GM23338 (cell line): ENCODE measurements at regions not wholly inside any gene's neighbourhood (a gene's known extent, or its start where the extent isn't known, plus 50 kb on each side); places are given as distances from the start of the nearest gene placed in this dataset.
A peak's percentile ranks its signal among the peaks of the same experiment; 100 is the strongest.

Experiments used
- ATAC-seq: fragments of 200-7000 bp; cut with Tn5 transposase; 3 replicates; pipeline ENCODE4 v1.9.1; 2020
- DNase-seq: peaks from one replicate; pipeline ENCODE4 v3.0.0-alpha.2; 2015; ENCODE audit warnings: low spot score
- H2AFZ ChIP-seq: fragments of 200-600 bp; sonication (generic); 2 replicates; pipeline ENCODE4 v1.8.0; 2016; ENCODE audit warnings: antibody characterized with exemption, mild to moderate bottlenecking, moderate library complexity
- H3F3A ChIP-seq: fragments of 200-600 bp; sonication (generic); replicated peaks from 2 replicates; pipeline ENCODE4 v1.8.0; 2017; ENCODE audit warnings: antibody characterized with exemption, mixed run types, low read depth
- H3K27ac ChIP-seq: fragments of 200-600 bp; sonication (generic); 2 replicates; pipeline ENCODE4 v1.6.1; 2016; ENCODE audit warnings: low read depth
- H3K27me3 ChIP-seq: fragments of 200-600 bp; sonication (generic); 2 replicates; pipeline ENCODE4 v1.8.0; 2016; ENCODE audit warnings: mild to moderate bottlenecking, mixed run types, moderate library complexity; ENCODE audit not compliant: insufficient read depth
- H3K36me3 ChIP-seq: fragments of 200-600 bp; sonication (generic); 2 replicates; pipeline ENCODE4 v1.8.0; 2016; ENCODE audit warnings: mild to moderate bottlenecking; ENCODE audit not compliant: insufficient read depth
- H3K4me1 ChIP-seq: fragments of 200-600 bp; sonication (generic); 2 replicates; pipeline ENCODE4 v1.8.0; 2016; ENCODE audit warnings: mild to moderate bottlenecking, moderate library complexity; ENCODE audit not compliant: insufficient read depth
- H3K4me2 ChIP-seq: fragments of 200-600 bp; sonication (generic); 2 replicates; pipeline ENCODE4 v1.7.1; 2017; ENCODE audit warnings: mixed run types
- H3K4me3 ChIP-seq: fragments of 200-600 bp; sonication (generic); 2 replicates; pipeline ENCODE4 v1.6.1; 2016; ENCODE audit warnings: mixed run types
- H3K79me2 ChIP-seq: fragments of 200-600 bp; sonication (generic); replicated peaks from 2 replicates; pipeline ENCODE4 v1.8.0; 2017; ENCODE audit warnings: mild to moderate bottlenecking; ENCODE audit not compliant: insufficient read depth
- H3K9me2 ChIP-seq: fragments of 200-600 bp; sonication (generic); 2 replicates; pipeline ENCODE4 v1.8.0; 2017; ENCODE audit not compliant: insufficient read depth
- H4K20me1 ChIP-seq: fragments of 200-600 bp; sonication (generic); replicated peaks from 2 replicates; pipeline ENCODE4 v1.8.0; 2017; ENCODE audit warnings: mild to moderate bottlenecking; ENCODE audit not compliant: insufficient read depth
- H3K27ac Mint-ChIP-seq: 2 replicates; pipeline ENCODE4 v1.8.0; 2020; ENCODE audit warnings: inconsistent platforms, mild to moderate bottlenecking, moderate library complexity, mixed read lengths
- H3K27me3 Mint-ChIP-seq: 3 replicates; pipeline ENCODE4 v1.8.0; 2022; ENCODE audit warnings: low read depth, mild to moderate bottlenecking, moderate library complexity, mixed read lengths, inconsistent platforms; ENCODE audit not compliant: insufficient read depth, poor library complexity
- H3K36me3 Mint-ChIP-seq: 3 replicates; pipeline ENCODE4 v1.8.0; 2021; ENCODE audit warnings: low read depth, mild to moderate bottlenecking, inconsistent platforms, moderate library complexity, mixed read lengths
- H3K4me1 Mint-ChIP-seq: 3 replicates; pipeline ENCODE4 v1.8.0; 2020; ENCODE audit warnings: mild to moderate bottlenecking, inconsistent platforms, mixed read lengths
- H3K4me3 Mint-ChIP-seq: 3 replicates; pipeline ENCODE4 v1.8.0; 2021; ENCODE audit warnings: moderate library complexity, mild to moderate bottlenecking, inconsistent platforms, mixed read lengths
- H3K9me3 Mint-ChIP-seq: 3 replicates; pipeline ENCODE4 v1.8.0; 2020; ENCODE audit warnings: moderate library complexity, mild to moderate bottlenecking, inconsistent platforms, mixed read lengths
- CREB1 ChIP-seq: fragments of 250-450 bp; sonication (Bioruptor Pico); IDR thresholded peaks from 2 replicates; pipeline ENCODE4 v1.5.0; 2020; ENCODE audit warnings: low read depth, mild to moderate bottlenecking, moderate library complexity
- CTCF ChIP-seq, 2 experiments: fragments of 200-600 bp in 1 of 2; sonication (generic) in 1 of 2; conservative IDR thresholded peaks; 2 replicates each; pipeline versions ENCODE4 v1.5.1 to v1.6.1; 2016 to 2017; ENCODE audit warnings: antibody characterized with exemption in 2 of 2, low read depth in 2 of 2, mild to moderate bottlenecking in 2 of 2, moderate library complexity in 1 of 2
- EZH2 ChIP-seq: fragments of 200-600 bp; sonication (generic); IDR thresholded peaks from one replicate; pipeline ENCODE4 v1.8.0; 2017; ENCODE audit warnings: antibody characterized with exemption, mild to moderate bottlenecking, low read depth; ENCODE audit not compliant: unreplicated experiment
- NANOG ChIP-seq: IDR thresholded peaks from 2 replicates; pipeline ENCODE4 v1.6.1; 2016; ENCODE audit warnings: antibody characterized with exemption, borderline replicate concordance
- ZNF331 ChIP-seq: fragments of 250-450 bp; sonication (Bioruptor Pico); IDR thresholded peaks from 2 replicates; pipeline ENCODE4 v1.5.0; 2020; ENCODE audit warnings: low read depth, mild to moderate bottlenecking, moderate library complexity
- ZNF462 ChIP-seq: fragments of 250-450 bp; sonication (Bioruptor Pico); IDR thresholded peaks from 2 replicates; pipeline ENCODE4 v1.5.0; 2020; ENCODE audit warnings: mild to moderate bottlenecking, moderate library complexity
- TF ChIP-seq, protein P1 (sequence below): IDR thresholded peaks from one replicate; pipeline ENCODE4 v1.6.1; 2018; ENCODE audit warnings: antibody characterized with exemption; ENCODE audit not compliant: unreplicated experiment

DNA sequence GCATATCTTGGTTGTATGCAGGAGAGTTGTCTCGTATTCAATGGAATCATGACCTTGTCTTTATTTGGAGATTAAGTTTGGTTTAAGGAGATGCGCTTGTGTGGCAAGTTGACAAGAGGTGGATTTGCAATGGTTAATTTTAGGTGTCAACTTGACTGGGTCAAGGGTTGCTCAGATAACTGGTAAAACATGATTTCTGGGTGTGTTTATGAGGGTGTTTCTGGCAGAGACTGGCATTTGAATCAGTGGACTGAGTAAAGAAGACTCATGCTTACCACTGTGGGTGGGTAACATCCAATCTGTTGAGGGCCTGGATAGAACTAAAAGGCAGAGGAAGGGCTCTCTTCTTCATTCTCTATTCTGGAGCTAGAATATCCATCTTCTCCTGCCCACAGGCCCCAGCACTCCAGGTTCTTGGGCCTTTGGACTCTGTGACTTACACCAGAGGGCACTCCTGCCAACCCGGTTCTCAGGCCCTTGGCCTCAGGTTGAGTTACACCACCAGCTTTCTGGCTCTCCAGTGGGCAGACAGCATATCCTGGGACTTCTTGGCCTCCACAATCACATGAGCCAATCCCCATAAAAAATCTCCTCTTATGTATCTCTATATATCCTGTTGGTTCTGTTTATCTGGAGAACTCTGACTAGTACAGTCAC, 141.5 kb upstream of the ARID2 start:
- no peak overlapping the region for H3K4me3 Mint-ChIP-seq
- Histone ChIP-seq H3K4me3 (no peak overlapping the region), H2AFZ (no peak overlapping the region), H3F3A (no peaks in the 10 kb centered on the region), H4K20me1 (no peaks in the 10 kb centered on the region), H3K27ac (no peak overlapping the region), H3K36me3 (no peaks in the 10 kb centered on the region), H3K4me2 (no peak overlapping the region), H3K9me2 (no peaks in the 10 kb centered on the region), H3K4me1 (no peaks in the 10 kb centered on the region), H3K79me2 (no peaks in the 10 kb centered on the region), H3K27me3 (no peaks in the 10 kb centered on the region)
- DNase-seq (no peak), ATAC-seq (no peak)
- no peaks in the 10 kb centered on the region for H3K27me3 Mint-ChIP-seq
- H3K4me1 Mint-ChIP-seq, result no peaks in the 10 kb centered on the region
- no peak overlapping the region for H3K27ac Mint-ChIP-seq
- H3K9me3 Mint-ChIP-seq, result no peaks in the 10 kb centered on the region; the same call in 2 of the 3 replicates
- peak in 1 of 2 experiments; percentile 32; a peak in 2 of 4 replicates for TF ChIP-seq CTCF (conservative IDR thresholded peaks at IDR 0.05; ENCODE audit: low read depth in 2 of 2)
- no peak for TF ChIP-seq EZH2
- TF ChIP-seq ZNF331 (CRISPR knock-in tag), result no peak
- no peaks in the 10 kb centered on the region for H3K36me3 Mint-ChIP-seq

GRCh38 chr12:45590646-45591045, 138.9 kb upstream of the ARID2 start:
- Histone ChIP-seq H3K27ac (no peak overlapping the region), H3K27me3 (no peaks in the 10 kb centered on the region), H3K4me1 (no peaks in the 10 kb centered on the region), H4K20me1 (no peaks in the 10 kb centered on the region), H3K36me3 (no peaks in the 10 kb centered on the region), H3F3A (no peaks in the 10 kb centered on the region), H3K4me2 (no peak overlapping the region), H3K9me2 (no peaks in the 10 kb centered on the region), H3K79me2 (no peaks in the 10 kb centered on the region), H2AFZ (no peak overlapping the region), H3K4me3 (no peak overlapping the region)
- H3K4me3 Mint-ChIP-seq, result no peak overlapping the region
- H3K9me3 Mint-ChIP-seq, result no peaks in the 10 kb centered on the region
- DNase-seq (no peak), ATAC-seq (no peak)
- H3K36me3 Mint-ChIP-seq, result no peaks in the 10 kb centered on the region
- no peaks in the 10 kb centered on the region for H3K4me1 Mint-ChIP-seq
- H3K27me3 Mint-ChIP-seq, result no peaks in the 10 kb centered on the region
- no peak overlapping the region for H3K27ac Mint-ChIP-seq
- TF ChIP-seq CREB1 (CRISPR knock-in tag) (no peak), NANOG (no peak), ZNF462 (CRISPR knock-in tag) (no peak), CTCF (conservative IDR thresholded peaks at IDR 0.05; ENCODE audit: low read depth in 2 of 2) (no peak)
- TF ChIP-seq, protein P1, sequence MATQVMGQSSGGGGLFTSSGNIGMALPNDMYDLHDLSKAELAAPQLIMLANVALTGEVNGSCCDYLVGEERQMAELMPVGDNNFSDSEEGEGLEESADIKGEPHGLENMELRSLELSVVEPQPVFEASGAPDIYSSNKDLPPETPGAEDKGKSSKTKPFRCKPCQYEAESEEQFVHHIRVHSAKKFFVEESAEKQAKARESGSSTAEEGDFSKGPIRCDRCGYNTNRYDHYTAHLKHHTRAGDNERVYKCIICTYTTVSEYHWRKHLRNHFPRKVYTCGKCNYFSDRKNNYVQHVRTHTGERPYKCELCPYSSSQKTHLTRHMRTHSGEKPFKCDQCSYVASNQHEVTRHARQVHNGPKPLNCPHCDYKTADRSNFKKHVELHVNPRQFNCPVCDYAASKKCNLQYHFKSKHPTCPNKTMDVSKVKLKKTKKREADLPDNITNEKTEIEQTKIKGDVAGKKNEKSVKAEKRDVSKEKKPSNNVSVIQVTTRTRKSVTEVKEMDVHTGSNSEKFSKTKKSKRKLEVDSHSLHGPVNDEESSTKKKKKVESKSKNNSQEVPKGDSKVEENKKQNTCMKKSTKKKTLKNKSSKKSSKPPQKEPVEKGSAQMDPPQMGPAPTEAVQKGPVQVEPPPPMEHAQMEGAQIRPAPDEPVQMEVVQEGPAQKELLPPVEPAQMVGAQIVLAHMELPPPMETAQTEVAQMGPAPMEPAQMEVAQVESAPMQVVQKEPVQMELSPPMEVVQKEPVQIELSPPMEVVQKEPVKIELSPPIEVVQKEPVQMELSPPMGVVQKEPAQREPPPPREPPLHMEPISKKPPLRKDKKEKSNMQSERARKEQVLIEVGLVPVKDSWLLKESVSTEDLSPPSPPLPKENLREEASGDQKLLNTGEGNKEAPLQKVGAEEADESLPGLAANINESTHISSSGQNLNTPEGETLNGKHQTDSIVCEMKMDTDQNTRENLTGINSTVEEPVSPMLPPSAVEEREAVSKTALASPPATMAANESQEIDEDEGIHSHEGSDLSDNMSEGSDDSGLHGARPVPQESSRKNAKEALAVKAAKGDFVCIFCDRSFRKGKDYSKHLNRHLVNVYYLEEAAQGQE, result no peak
